ENCODE measurements at regions not wholly inside any gene's neighbourhood (a gene's known extent, or its start where the extent isn't known, plus 50 kb on each side); places are given as distances from the start of the nearest gene placed in this dataset.

DNA sequence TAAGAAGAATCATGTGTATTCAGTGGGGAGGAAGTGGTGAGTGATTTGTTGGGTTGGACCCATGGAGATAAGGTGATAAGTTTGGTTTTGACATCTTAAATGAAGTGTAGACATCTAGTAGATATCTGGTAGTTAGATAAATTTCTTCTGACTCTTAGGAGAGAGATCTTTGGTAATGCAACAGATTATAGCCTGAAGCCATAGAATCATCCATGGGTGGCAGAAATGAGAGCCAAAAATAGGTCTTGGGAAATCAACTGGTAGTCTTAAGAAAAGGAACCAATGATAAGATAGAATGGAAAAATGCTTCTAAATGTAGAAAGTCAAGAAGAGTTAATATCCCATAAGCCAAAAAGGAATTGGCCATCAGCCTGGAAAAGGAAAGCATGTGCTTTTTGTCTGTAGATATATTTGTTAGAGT is 532.7 kb upstream of the GRAMD2B start:
- Histone ChIP-seq H3K36me3 (no peaks in the 10 kb centered on the region), H3K4me1 (peaks cover 0 to 4% of the 10 kb centered on the region in 2 donors), H3K27ac (no peak overlapping the region), H3K9me3 (no peaks in the 10 kb centered on the region), H3K27me3 (no peaks in the 10 kb centered on the region), H3K4me3 (no peak overlapping the region)
- in situ Hi-C loops (cut with MboI; ENCODE audit: low sequenced_read_pairs in 4 of 4), result no loop called here
- no peak for TF ChIP-seq POLR2A (IDR thresholded peaks at IDR 0.05)
- TF ChIP-seq, protein P1, sequence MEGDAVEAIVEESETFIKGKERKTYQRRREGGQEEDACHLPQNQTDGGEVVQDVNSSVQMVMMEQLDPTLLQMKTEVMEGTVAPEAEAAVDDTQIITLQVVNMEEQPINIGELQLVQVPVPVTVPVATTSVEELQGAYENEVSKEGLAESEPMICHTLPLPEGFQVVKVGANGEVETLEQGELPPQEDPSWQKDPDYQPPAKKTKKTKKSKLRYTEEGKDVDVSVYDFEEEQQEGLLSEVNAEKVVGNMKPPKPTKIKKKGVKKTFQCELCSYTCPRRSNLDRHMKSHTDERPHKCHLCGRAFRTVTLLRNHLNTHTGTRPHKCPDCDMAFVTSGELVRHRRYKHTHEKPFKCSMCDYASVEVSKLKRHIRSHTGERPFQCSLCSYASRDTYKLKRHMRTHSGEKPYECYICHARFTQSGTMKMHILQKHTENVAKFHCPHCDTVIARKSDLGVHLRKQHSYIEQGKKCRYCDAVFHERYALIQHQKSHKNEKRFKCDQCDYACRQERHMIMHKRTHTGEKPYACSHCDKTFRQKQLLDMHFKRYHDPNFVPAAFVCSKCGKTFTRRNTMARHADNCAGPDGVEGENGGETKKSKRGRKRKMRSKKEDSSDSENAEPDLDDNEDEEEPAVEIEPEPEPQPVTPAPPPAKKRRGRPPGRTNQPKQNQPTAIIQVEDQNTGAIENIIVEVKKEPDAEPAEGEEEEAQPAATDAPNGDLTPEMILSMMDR (IDR thresholded peaks at IDR 0.05 in 4 of 5, conservative IDR thresholded peaks at IDR 0.05 in 1 of 5), result no peak
- ATAC-seq (no peak), DNase-seq (no peak)
- intact Hi-C loops (cut with DNase I; ENCODE audit: low total_unique reads), result no loop called here

DNA sequence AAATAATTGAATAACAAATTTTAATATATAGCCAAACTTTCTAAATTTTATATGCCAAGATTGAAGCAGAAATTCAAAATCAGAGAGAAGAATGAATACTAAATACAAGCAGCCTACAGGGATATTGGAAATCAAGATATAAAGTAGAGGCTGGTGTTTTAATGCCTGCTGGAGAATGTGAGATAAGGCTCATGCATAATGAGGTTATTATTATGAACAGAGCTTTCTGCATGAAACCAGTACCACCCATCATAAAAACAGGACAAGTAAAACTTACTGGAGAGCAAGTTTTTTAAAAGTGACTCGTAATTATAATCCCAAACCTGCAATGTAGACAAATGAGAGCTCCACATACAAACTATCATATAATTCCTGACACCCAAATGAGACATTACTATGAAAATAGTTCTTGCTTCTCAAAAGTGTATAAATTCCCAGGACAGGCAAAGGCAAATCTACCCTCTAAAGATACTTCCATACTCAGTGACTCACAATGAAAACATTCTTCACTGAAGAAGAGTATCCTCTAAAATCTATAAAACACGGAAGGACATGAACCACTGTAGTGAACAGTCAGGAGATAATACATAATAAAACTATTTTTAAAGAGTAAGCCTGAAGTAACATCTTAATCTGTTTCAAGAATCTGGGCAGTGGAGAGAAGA is 532.0 kb upstream of the GRAMD2B start:
- ATAC-seq (no peak), DNase-seq (no peak)
- no peaks in the 10 kb centered on the region for H3K27me3 ChIP-seq
- H3K27ac ChIP-seq, result no peak overlapping the region
- intact Hi-C loops (cut with DNase I; ENCODE audit: low total_unique reads), result no loop called here
- in situ Hi-C loops (cut with MboI; ENCODE audit: low sequenced_read_pairs in 4 of 4), result no loop called here
- no peak for TF ChIP-seq POLR2A (IDR thresholded peaks at IDR 0.05)
- TF ChIP-seq, protein P1 (IDR thresholded peaks at IDR 0.05 in 4 of 5, conservative IDR thresholded peaks at IDR 0.05 in 1 of 5), result no peak
- H3K4me3 ChIP-seq, result no peak overlapping the region
- peaks cover 0 to 4% of the 10 kb centered on the region in 2 donors for H3K4me1 ChIP-seq
- no peaks in the 10 kb centered on the region for H3K9me3 ChIP-seq
- no peaks in the 10 kb centered on the region for H3K36me3 ChIP-seq

DNA sequence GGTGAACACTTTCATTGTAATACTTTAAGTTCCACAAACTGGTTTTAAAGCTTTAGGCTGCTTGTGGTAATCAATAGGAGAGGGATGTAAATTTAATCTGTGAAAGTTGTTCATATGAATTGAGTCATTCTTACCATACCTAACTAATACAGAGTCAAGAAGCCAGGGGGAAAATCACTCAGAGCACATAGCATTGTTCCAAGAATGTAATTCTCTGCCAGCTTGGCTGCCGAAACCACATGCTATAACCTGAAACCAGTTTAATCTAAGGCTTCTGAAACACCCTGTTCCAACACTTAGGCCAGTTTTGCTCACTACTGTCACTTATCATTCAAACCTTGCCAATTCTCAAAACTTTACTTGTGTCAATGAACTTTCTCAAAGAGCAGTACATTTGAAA is 528.8 kb upstream of the GRAMD2B start:
- DNase-seq (no peak), ATAC-seq (peak in 1 of 2 donors; percentile 66)
- TF ChIP-seq, protein P1 (IDR thresholded peaks at IDR 0.05 in 4 of 5, conservative IDR thresholded peaks at IDR 0.05 in 1 of 5), result no peak
- no peak for TF ChIP-seq POLR2A (IDR thresholded peaks at IDR 0.05)
- H3K27ac ChIP-seq, result no peak overlapping the region
- no peaks in the 10 kb centered on the region for H3K27me3 ChIP-seq
- H3K4me1 ChIP-seq, result peaks cover 0 to 4% of the 10 kb centered on the region in 2 donors
- intact Hi-C loops (cut with DNase I; ENCODE audit: low total_unique reads) (no loop called here), in situ Hi-C loops (cut with MboI; ENCODE audit: low sequenced_read_pairs in 4 of 4) (no loop called here)
- H3K36me3 ChIP-seq, result no peaks in the 10 kb centered on the region
- H3K4me3 ChIP-seq, result no peak overlapping the region
- no peaks in the 10 kb centered on the region for H3K9me3 ChIP-seq

DNA sequence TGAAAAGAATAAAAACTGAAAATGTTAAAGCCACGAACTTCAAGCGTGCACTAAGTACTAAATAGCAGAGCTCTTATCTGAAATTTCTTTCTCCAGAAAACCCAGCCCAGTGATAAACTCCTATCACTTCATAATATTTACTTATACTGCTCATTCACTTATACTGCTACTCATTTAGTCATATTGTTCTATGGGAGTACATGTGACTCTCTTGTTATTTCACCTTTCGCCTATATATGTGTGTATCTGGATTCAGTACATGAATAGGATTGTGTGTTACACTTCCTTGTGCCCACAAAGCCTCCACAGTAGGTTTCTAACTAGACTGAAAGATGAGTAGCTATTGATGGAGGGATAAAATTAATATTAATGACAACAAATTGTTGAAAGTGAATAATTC is 526.8 kb upstream of the GRAMD2B start:
- intact Hi-C loops (cut with DNase I; ENCODE audit: low total_unique reads), result no loop called here
- no peak for DNase-seq
- Histone ChIP-seq H3K27me3 (no peaks in the 10 kb centered on the region), H3K4me3 (no peak overlapping the region), H3K27ac (no peak overlapping the region), H3K36me3 (no peaks in the 10 kb centered on the region), H3K4me1 (peaks cover 0 to 4% of the 10 kb centered on the region in 2 donors), H3K9me3 (no peaks in the 10 kb centered on the region)
- in situ Hi-C loops (cut with MboI; ENCODE audit: low sequenced_read_pairs in 4 of 4), result no loop called here
- no peak for ATAC-seq
- no peak for TF ChIP-seq POLR2A (IDR thresholded peaks at IDR 0.05)

DNA sequence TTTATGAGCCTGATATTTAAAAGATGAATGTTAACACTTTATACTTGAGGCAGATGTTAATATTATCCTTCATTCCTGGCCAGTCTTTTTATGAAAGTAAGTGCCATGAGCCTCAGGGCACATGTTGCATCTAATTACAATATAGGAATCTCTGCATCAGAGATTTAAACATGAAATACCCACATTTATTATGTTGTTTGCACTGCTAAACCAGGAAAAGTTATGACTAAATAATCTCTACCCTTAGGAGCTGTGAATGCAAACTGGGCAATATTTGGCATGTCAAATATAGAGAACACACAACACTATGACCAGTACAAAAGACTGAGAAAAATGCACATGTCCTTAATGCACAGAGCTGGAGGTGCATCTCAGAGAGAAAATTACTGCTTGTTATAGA is 526.1 kb upstream of the GRAMD2B start:
- DNase-seq (no peak), ATAC-seq (no peak)
- in situ Hi-C loops (cut with MboI; ENCODE audit: low sequenced_read_pairs in 4 of 4) (no loop called here), intact Hi-C loops (cut with DNase I; ENCODE audit: low total_unique reads) (no loop called here)
- Histone ChIP-seq H3K4me1 (peaks cover 0 to 4% of the 10 kb centered on the region in 2 donors), H3K36me3 (no peaks in the 10 kb centered on the region), H3K27ac (no peak overlapping the region), H3K27me3 (no peaks in the 10 kb centered on the region), H3K4me3 (no peak overlapping the region), H3K9me3 (no peaks in the 10 kb centered on the region)
- TF ChIP-seq, protein P1 (IDR thresholded peaks at IDR 0.05 in 4 of 5, conservative IDR thresholded peaks at IDR 0.05 in 1 of 5), result no peak
- TF ChIP-seq POLR2A (IDR thresholded peaks at IDR 0.05), result no peak

Measured in gastrocnemius medialis (tissue), 4 donors.